ENCODE measurements at regions not wholly inside any gene's neighbourhood (a gene's known extent, or its start where the extent isn't known, plus 50 kb on each side); places are given as distances from the start of the nearest gene placed in this dataset.
"Not testable (repeated sequence)": the region's sequence is repeated elsewhere in the genome, so short reads cannot be mapped to it uniquely, and the experiment has no call there.

- Histone ChIP-seq H3K36me3 (ENCODE audit: control insufficient read depth in 3 of 3, insufficient read depth in 3 of 3, low read length in 3 of 3) (no peaks in the 10 kb centered on the region), H3K9ac (ENCODE audit: low read depth in 1 of 3, low read length in 3 of 3) (no peak overlapping the region), H3K27ac (ENCODE audit: low read depth, low read length) (no peak overlapping the region), H3K9me3 (ENCODE audit: control insufficient read depth in 3 of 3, low read length in 3 of 3) (no peaks in the 10 kb centered on the region), H3K27me3 (ENCODE audit: control insufficient read depth in 3 of 3, insufficient read depth in 3 of 3, low read length in 3 of 3) (no peaks in the 10 kb centered on the region), H3K4me3 (ENCODE audit: low read length in 3 of 3) (no peak overlapping the region), H3K4me1 (ENCODE audit: control insufficient read depth in 3 of 3, insufficient read depth in 3 of 3, low read length in 3 of 3) (no peaks in the 10 kb centered on the region)
These were observed 479.5 kb upstream of the IZUMO3 start for GRCh38 chr9:25025156-25025555.

- H3K27ac ChIP-seq (ENCODE audit: low read depth, low read length): no peak overlapping the region
- no peaks in the 10 kb centered on the region for H3K36me3 ChIP-seq (ENCODE audit: control insufficient read depth in 3 of 3, insufficient read depth in 3 of 3, low read length in 3 of 3)
- no peaks in the 10 kb centered on the region for H3K4me1 ChIP-seq (ENCODE audit: control insufficient read depth in 3 of 3, insufficient read depth in 3 of 3, low read length in 3 of 3)
- no peak overlapping the region for H3K9ac ChIP-seq (ENCODE audit: low read depth in 1 of 3, low read length in 3 of 3)
- no peak overlapping the region for H3K4me3 ChIP-seq (ENCODE audit: low read length in 3 of 3)
- H3K9me3 ChIP-seq (ENCODE audit: control insufficient read depth in 3 of 3, low read length in 3 of 3): no peaks in the 10 kb centered on the region
- H3K27me3 ChIP-seq (ENCODE audit: control insufficient read depth in 3 of 3, insufficient read depth in 3 of 3, low read length in 3 of 3): no peaks in the 10 kb centered on the region
These were observed 472.1 kb upstream of the IZUMO3 start for GRCh38 chr9:25017779-25018178.

DNA sequence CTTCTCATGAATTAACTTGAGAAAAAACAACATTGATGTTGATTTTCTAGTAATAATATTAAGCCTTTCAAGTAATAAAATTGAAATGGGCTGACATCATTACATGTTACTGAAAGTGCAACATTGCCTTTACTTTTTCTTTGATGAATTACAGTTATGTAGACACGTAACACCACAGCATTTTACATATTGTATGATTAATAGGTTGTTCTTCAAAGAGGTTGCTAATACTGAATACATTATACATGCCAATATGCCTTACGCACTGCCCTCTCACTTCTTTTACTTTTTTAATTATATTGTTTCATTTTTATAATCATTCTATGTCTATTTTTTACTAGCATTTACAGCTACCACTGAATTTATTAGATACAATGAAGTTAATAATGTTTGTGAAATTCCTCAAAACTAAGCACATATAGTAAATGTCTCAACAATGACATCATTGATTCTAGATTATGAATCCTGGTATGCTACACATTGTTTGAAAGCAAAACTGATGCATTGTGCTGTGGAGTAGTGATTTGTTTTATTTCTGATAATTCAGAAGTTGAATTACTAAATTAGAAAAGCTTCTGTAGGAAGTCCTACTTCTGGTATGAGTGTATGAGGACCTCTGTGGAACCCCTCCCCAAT is 464.4 kb upstream of the IZUMO3 start:
- H3K4me3 ChIP-seq (ENCODE audit: low read length in 3 of 3): no peak overlapping the region
- no peaks in the 10 kb centered on the region for H3K27me3 ChIP-seq (ENCODE audit: control insufficient read depth in 3 of 3, insufficient read depth in 3 of 3, low read length in 3 of 3)
- no peaks in the 10 kb centered on the region for H3K4me1 ChIP-seq (ENCODE audit: control insufficient read depth in 3 of 3, insufficient read depth in 3 of 3, low read length in 3 of 3)
- no peak overlapping the region for H3K9ac ChIP-seq (ENCODE audit: low read depth in 1 of 3, low read length in 3 of 3)
- no peaks in the 10 kb centered on the region for H3K36me3 ChIP-seq (ENCODE audit: control insufficient read depth in 3 of 3, insufficient read depth in 3 of 3, low read length in 3 of 3)
- H3K27ac ChIP-seq (ENCODE audit: low read depth, low read length): no peak overlapping the region
- no peaks in the 10 kb centered on the region for H3K9me3 ChIP-seq (ENCODE audit: control insufficient read depth in 3 of 3, low read length in 3 of 3)

GRCh38 chr9:25003686-25004085 is 458.0 kb upstream of the IZUMO3 start:
- H3K36me3 ChIP-seq (ENCODE audit: control insufficient read depth in 3 of 3, insufficient read depth in 3 of 3, low read length in 3 of 3): no peaks in the 10 kb centered on the region
- no peak overlapping the region for H3K4me3 ChIP-seq (ENCODE audit: low read length in 3 of 3)
- no peak overlapping the region for H3K27ac ChIP-seq (ENCODE audit: low read depth, low read length)
- no peaks in the 10 kb centered on the region for H3K9me3 ChIP-seq (ENCODE audit: control insufficient read depth in 3 of 3, low read length in 3 of 3)
- no peak overlapping the region for H3K9ac ChIP-seq (ENCODE audit: low read depth in 1 of 3, low read length in 3 of 3)
- no peaks in the 10 kb centered on the region for H3K27me3 ChIP-seq (ENCODE audit: control insufficient read depth in 3 of 3, insufficient read depth in 3 of 3, low read length in 3 of 3)
- H3K4me1 ChIP-seq (ENCODE audit: control insufficient read depth in 3 of 3, insufficient read depth in 3 of 3, low read length in 3 of 3): no peaks in the 10 kb centered on the region

GRCh38 chr9:24986331-24986730 is 440.6 kb upstream of the IZUMO3 start:
- Histone ChIP-seq H3K4me3 (ENCODE audit: low read length in 3 of 3) (no peak overlapping the region), H3K27me3 (ENCODE audit: control insufficient read depth in 3 of 3, insufficient read depth in 3 of 3, low read length in 3 of 3) (no peaks in the 10 kb centered on the region), H3K4me1 (ENCODE audit: control insufficient read depth in 3 of 3, insufficient read depth in 3 of 3, low read length in 3 of 3) (no peaks in the 10 kb centered on the region), H3K9me3 (ENCODE audit: control insufficient read depth in 3 of 3, low read length in 3 of 3) (no peaks in the 10 kb centered on the region), H3K9ac (ENCODE audit: low read depth in 1 of 3, low read length in 3 of 3) (no peak overlapping the region), H3K27ac (ENCODE audit: low read depth, low read length) (no peak overlapping the region), H3K36me3 (ENCODE audit: control insufficient read depth in 3 of 3, insufficient read depth in 3 of 3, low read length in 3 of 3) (no peaks in the 10 kb centered on the region)

GRCh38 chr9:24970780-24971179 is 425.1 kb upstream of the IZUMO3 start:
- H3K27me3 ChIP-seq (ENCODE audit: control insufficient read depth in 3 of 3, insufficient read depth in 3 of 3, low read length in 3 of 3): not testable (repeated sequence)

DNA sequence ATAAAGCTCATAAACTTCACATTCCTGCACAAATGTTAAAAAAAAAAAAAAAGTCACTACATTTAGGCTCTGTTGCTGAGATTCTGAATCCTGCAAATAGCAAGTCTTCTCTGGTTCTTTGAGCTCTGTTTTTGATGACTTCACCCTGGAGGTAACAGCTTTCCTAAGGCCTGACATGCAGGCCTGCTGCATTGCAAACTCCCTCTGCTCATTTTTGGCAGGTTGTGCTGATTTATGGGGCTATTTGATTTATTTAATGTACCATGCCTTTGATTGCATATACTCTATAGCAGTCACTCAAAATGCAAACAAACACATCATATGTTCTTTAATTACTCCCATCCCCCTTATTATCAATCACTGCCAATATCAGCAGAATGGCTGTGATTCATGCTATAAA is 416.1 kb upstream of the IZUMO3 start:
- no peaks in the 10 kb centered on the region for H3K36me3 ChIP-seq (ENCODE audit: control insufficient read depth in 3 of 3, insufficient read depth in 3 of 3, low read length in 3 of 3)
- no peaks in the 10 kb centered on the region for H3K27me3 ChIP-seq (ENCODE audit: control insufficient read depth in 3 of 3, insufficient read depth in 3 of 3, low read length in 3 of 3)
- H3K27ac ChIP-seq (ENCODE audit: low read depth, low read length): no peak overlapping the region
- no peak overlapping the region for H3K9ac ChIP-seq (ENCODE audit: low read depth in 1 of 3, low read length in 3 of 3)
- peaks cover 0 to 2% (median 0%) of the 10 kb centered on the region in 3 donors for H3K9me3 ChIP-seq (ENCODE audit: control insufficient read depth in 3 of 3, low read length in 3 of 3)
- no peak overlapping the region for H3K4me3 ChIP-seq (ENCODE audit: low read length in 3 of 3)
- H3K4me1 ChIP-seq (ENCODE audit: control insufficient read depth in 3 of 3, insufficient read depth in 3 of 3, low read length in 3 of 3): no peaks in the 10 kb centered on the region

More at GRCh38 chr9:24970780-24971179, 425.1 kb upstream of the IZUMO3 start:
- H3K9ac ChIP-seq (ENCODE audit: low read depth in 1 of 3, low read length in 3 of 3); H3K9me3 ChIP-seq (ENCODE audit: control insufficient read depth in 3 of 3, low read length in 3 of 3); H3K27ac ChIP-seq (ENCODE audit: low read depth, low read length); H3K36me3 ChIP-seq (ENCODE audit: control insufficient read depth in 3 of 3, insufficient read depth in 3 of 3, low read length in 3 of 3); H3K4me3 ChIP-seq (ENCODE audit: low read length in 3 of 3); H3K4me1 ChIP-seq (ENCODE audit: control insufficient read depth in 3 of 3, insufficient read depth in 3 of 3, low read length in 3 of 3): not testable (repeated sequence)

DNA sequence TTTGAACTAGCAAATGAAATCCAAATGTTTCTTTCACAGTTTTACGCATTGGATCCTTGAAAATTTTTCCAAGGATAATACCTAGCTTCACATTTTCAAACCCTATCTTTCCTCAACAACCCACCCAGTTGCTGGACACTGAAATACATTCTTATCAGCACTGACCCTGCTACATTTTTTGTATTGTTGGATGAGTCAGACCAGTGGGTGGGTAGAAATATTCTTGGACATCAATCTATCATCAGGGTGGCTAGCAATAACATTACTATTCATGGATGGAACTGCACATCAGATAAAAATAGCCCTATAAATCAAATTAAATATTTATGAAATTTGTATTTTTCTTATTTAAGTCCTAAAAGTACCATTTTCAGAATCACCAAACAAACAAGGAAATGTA is 407.4 kb upstream of the IZUMO3 start:
- H3K4me3 ChIP-seq (ENCODE audit: low read length in 3 of 3): no peak overlapping the region
- no peaks in the 10 kb centered on the region for H3K36me3 ChIP-seq (ENCODE audit: control insufficient read depth in 3 of 3, insufficient read depth in 3 of 3, low read length in 3 of 3)
- H3K9me3 ChIP-seq (ENCODE audit: control insufficient read depth in 3 of 3, low read length in 3 of 3): peaks cover 0 to 2% (median 0%) of the 10 kb centered on the region in 3 donors
- no peaks in the 10 kb centered on the region for H3K4me1 ChIP-seq (ENCODE audit: control insufficient read depth in 3 of 3, insufficient read depth in 3 of 3, low read length in 3 of 3)
- H3K9ac ChIP-seq (ENCODE audit: low read depth in 1 of 3, low read length in 3 of 3): no peak overlapping the region
- no peaks in the 10 kb centered on the region for H3K27me3 ChIP-seq (ENCODE audit: control insufficient read depth in 3 of 3, insufficient read depth in 3 of 3, low read length in 3 of 3)
- no peak overlapping the region for H3K27ac ChIP-seq (ENCODE audit: low read depth, low read length)

- Histone ChIP-seq H3K9ac (ENCODE audit: low read depth in 1 of 3, low read length in 3 of 3) (no peak overlapping the region), H3K27ac (ENCODE audit: low read depth, low read length) (no peak overlapping the region), H3K4me1 (ENCODE audit: control insufficient read depth in 3 of 3, insufficient read depth in 3 of 3, low read length in 3 of 3) (no peaks in the 10 kb centered on the region), H3K9me3 (ENCODE audit: control insufficient read depth in 3 of 3, low read length in 3 of 3) (no peaks in the 10 kb centered on the region), H3K27me3 (ENCODE audit: control insufficient read depth in 3 of 3, insufficient read depth in 3 of 3, low read length in 3 of 3) (no peaks in the 10 kb centered on the region), H3K36me3 (ENCODE audit: control insufficient read depth in 3 of 3, insufficient read depth in 3 of 3, low read length in 3 of 3) (no peaks in the 10 kb centered on the region), H3K4me3 (ENCODE audit: low read length in 3 of 3) (no peak overlapping the region)
These were observed 393.6 kb upstream of the IZUMO3 start for GRCh38 chr9:24939109-24939850.

GRCh38 chr9:24936117-24936516 is 390.4 kb upstream of the IZUMO3 start:
- Histone ChIP-seq H3K36me3 (ENCODE audit: control insufficient read depth in 3 of 3, insufficient read depth in 3 of 3, low read length in 3 of 3) (no peaks in the 10 kb centered on the region), H3K4me1 (ENCODE audit: control insufficient read depth in 3 of 3, insufficient read depth in 3 of 3, low read length in 3 of 3) (no peaks in the 10 kb centered on the region), H3K27ac (ENCODE audit: low read depth, low read length) (no peak overlapping the region), H3K9me3 (ENCODE audit: control insufficient read depth in 3 of 3, low read length in 3 of 3) (no peaks in the 10 kb centered on the region), H3K4me3 (ENCODE audit: low read length in 3 of 3) (no peak overlapping the region), H3K9ac (ENCODE audit: low read depth in 1 of 3, low read length in 3 of 3) (no peak overlapping the region), H3K27me3 (ENCODE audit: control insufficient read depth in 3 of 3, insufficient read depth in 3 of 3, low read length in 3 of 3) (no peaks in the 10 kb centered on the region)
